ENCODE measurements at regions not wholly inside any gene's neighbourhood (a gene's known extent, or its start where the extent isn't known, plus 50 kb on each side); places are given as distances from the start of the nearest gene placed in this dataset.

GRCh38 chr15:67992411-67992810 is 61.7 kb upstream of the PIAS1 start:
- DNase-seq: no peak

GRCh38 chr15:67992834-67993233 is 61.3 kb upstream of the PIAS1 start:
- DNase-seq: no peak

GRCh38 chr15:67997996-67998395 is 56.1 kb upstream of the PIAS1 start:
- no peak for DNase-seq

GRCh38 chr15:67998599-67999133 is 55.4 kb upstream of the PIAS1 start:
- DNase-seq: no peak

- no peak for DNase-seq
Measured at GRCh38 chr15:67999320-68000100, 54.6 kb upstream of the PIAS1 start.

- no peak for DNase-seq
Measured at GRCh38 chr15:68000754-68001153, 53.4 kb upstream of the PIAS1 start.

GRCh38 chr15:68001811-68002210 is 52.3 kb upstream of the PIAS1 start:
- no peak for DNase-seq

- no peak for DNase-seq
Measured at GRCh38 chr15:68003297-68003696, 50.8 kb upstream of the PIAS1 start.
